A673 (cell line): ENCODE measurements at regions not wholly inside any gene's neighbourhood (a gene's known extent, or its start where the extent isn't known, plus 50 kb on each side); places are given as distances from the start of the nearest gene placed in this dataset.

ENCODE experiments used
- BruUV-seq: library from RNA; stranded (reverse); fragments of 400-500 nt; replicated peaks from 2 replicates; lab custom pipeline; 2021; lab: Mats Ljungman, UMichigan
- CTCF ChIA-PET: fragments of 300-600 bp; sonication (Branson Sonifier 250); formaldehyde crosslinking; loops from one replicate; lab custom pipeline; 2022; ENCODE audit warnings: antibody characterized with exemption; lab: Charles Lee
- POLR2A ChIA-PET: fragments of 300-600 bp; sonication (Branson Sonifier 250); formaldehyde crosslinking; loops from one replicate; lab custom pipeline; 2022; ENCODE audit warnings: antibody characterized with exemption; ENCODE audit not compliant: low non-redundant PET; lab: Charles Lee
- DNase-seq: peaks from one replicate; pipeline ENCODE4 v3.0.0-alpha.2; 2015; ENCODE audit warnings: low spot score
- H3K27ac ChIP-seq: fragments of 200-600 bp; sonication (generic); 2 replicates; pipeline ENCODE4 v1.5.1; 2016; ENCODE audit warnings: mixed run types, low read depth, mild to moderate bottlenecking, mixed read lengths, antibody characterized with exemption, low read length; ENCODE audit not compliant: poor library complexity, severe bottlenecking
- H3K27me3 ChIP-seq: fragments of 200-600 bp; sonication (generic); replicated peaks from 2 replicates; pipeline ENCODE4 v1.6.1; 2017; ENCODE audit warnings: mixed run types, low read depth, mild to moderate bottlenecking, mixed read lengths, antibody characterized with exemption, low read length; ENCODE audit not compliant: insufficient read depth, poor library complexity
- H3K36me3 ChIP-seq: fragments of 200-600 bp; sonication (generic); 2 replicates; pipeline ENCODE4 v1.6.1; 2016; ENCODE audit warnings: mixed run types, mild to moderate bottlenecking, mixed read lengths, antibody characterized with exemption, low read length; ENCODE audit not compliant: insufficient read depth, poor library complexity, severe bottlenecking
- H3K4me1 ChIP-seq: fragments of 200-600 bp; sonication (generic); 2 replicates; pipeline ENCODE4 v1.6.1; 2017; ENCODE audit warnings: mixed run types, mild to moderate bottlenecking, mixed read lengths, antibody characterized with exemption, low read length; ENCODE audit not compliant: insufficient read depth, poor library complexity, severe bottlenecking
- H3K4me3 ChIP-seq: fragments of 200-600 bp; sonication (generic); 2 replicates; pipeline ENCODE4 v1.5.1; 2016; ENCODE audit warnings: low read depth, mixed run types, mild to moderate bottlenecking, mixed read lengths, low read length; ENCODE audit not compliant: poor library complexity, severe bottlenecking
- H3K9me3 ChIP-seq: fragments of 200-600 bp; sonication (generic); 2 replicates; pipeline ENCODE4 v1.6.1; 2016; ENCODE audit warnings: mixed run types, low read depth, mild to moderate bottlenecking, mixed read lengths, antibody characterized with exemption, low read length; ENCODE audit not compliant: poor library complexity, severe bottlenecking
- CTCF ChIP-seq: fragments of 300-800, 200-600 bp; sonication (generic); conservative IDR thresholded peaks from 2 replicates; pipeline ENCODE4 v1.5.1; 2017; ENCODE audit warnings: low read depth, mild to moderate bottlenecking, antibody characterized with exemption, low read length, moderate library complexity, mixed read lengths
- EZH2 ChIP-seq: fragments of 200-600 bp; sonication (generic); IDR thresholded peaks from 2 replicates; pipeline ENCODE4 v1.6.1; 2017; ENCODE audit warnings: borderline replicate concordance, low read depth, mild to moderate bottlenecking, mixed read lengths, antibody characterized with exemption, low read length; ENCODE audit not compliant: poor library complexity, severe bottlenecking
- intact Hi-C: fragments of 100-400 bp; cut with micrococcal nuclease; formaldehyde crosslinking; loops from one replicate; pipeline ENCODE4 v1.10.0; 2022; ENCODE audit not compliant: unreplicated experiment

- intact Hi-C loops = no loop called here
- H3K27ac ChIP-seq = no peak overlapping the region
- no peaks in the 10 kb centered on the region for H3K36me3 ChIP-seq
- POLR2A ChIA-PET = no interaction called here
- no peak for DNase-seq
- no peaks in the 10 kb centered on the region for H3K9me3 ChIP-seq
- CTCF ChIA-PET = no interaction called here
- no TSS peak for BruUV-seq
- H3K27me3 ChIP-seq = no peaks in the 10 kb centered on the region
- H3K4me1 ChIP-seq = no peaks in the 10 kb centered on the region
- no peak for TF ChIP-seq CTCF
- TF ChIP-seq EZH2 = no peak
- H3K4me3 ChIP-seq = no peak overlapping the region
Observed at GRCh38 chr4:170775851-170776250, 686.1 kb upstream of the AADAT start.

- no peaks in the 10 kb centered on the region for H3K9me3 ChIP-seq
- ChIA-PET POLR2A (no interaction called here), CTCF (no interaction called here)
- H3K36me3 ChIP-seq = no peaks in the 10 kb centered on the region
- H3K27me3 ChIP-seq = no peaks in the 10 kb centered on the region
- BruUV-seq = no TSS peak
- H3K4me1 ChIP-seq = no peaks in the 10 kb centered on the region
- no peak overlapping the region for H3K27ac ChIP-seq
- TF ChIP-seq CTCF = no peak
- TF ChIP-seq EZH2 = no peak
- intact Hi-C loops = no loop called here
- DNase-seq = no peak
- no peak overlapping the region for H3K4me3 ChIP-seq
Observed at GRCh38 chr4:170773709-170774273, 684.0 kb upstream of the AADAT start.

- Histone ChIP-seq H3K36me3 (no peaks in the 10 kb centered on the region), H3K4me3 (no peak overlapping the region), H3K27me3 (no peaks in the 10 kb centered on the region), H3K27ac (no peak overlapping the region), H3K4me1 (no peaks in the 10 kb centered on the region), H3K9me3 (no peaks in the 10 kb centered on the region)
- DNase-seq = no peak
- TF ChIP-seq EZH2 = no peak
- TF ChIP-seq CTCF = no peak
- intact Hi-C loops = no loop called here
- no TSS peak for BruUV-seq
- ChIA-PET POLR2A (interaction anchor here (0.6 kb wide), 1 partner anchor 103 kb away, joined by 7 read pairs; no protein-coding TSS in a partner anchor), CTCF (interaction anchor here (0.6 kb wide), 1 partner anchor 1076 kb away, joined by 4 read pairs; no protein-coding TSS in a partner anchor)
Observed at GRCh38 chr4:170772429-170772828, 682.7 kb upstream of the AADAT start.
